HG02759 (cell line): ENCODE measurements at regions not wholly inside any gene's neighbourhood (a gene's known extent, or its start where the extent isn't known, plus 50 kb on each side); places are given as distances from the start of the nearest gene placed in this dataset.

Experiments
- ATAC-seq: cut with Tn5 transposase; IDR thresholded peaks from one replicate; pipeline ENCODE4 v1.9.1; 2021; ENCODE audit warnings: mild to moderate bottlenecking, moderate library complexity; ENCODE audit not compliant: unreplicated experiment

- ATAC-seq: no peak
Measured at GRCh38 chr2:185891403-185891802, 152.8 kb downstream of the FSIP2 start.

- ATAC-seq: no peak
Measured at GRCh38 chr2:185891804-185892411, 153.3 kb downstream of the FSIP2 start.

- no peak for ATAC-seq
Measured at GRCh38 chr2:185892484-185892883, 153.9 kb downstream of the FSIP2 start.

- ATAC-seq: no peak
Measured at GRCh38 chr2:185894223-185894622, 155.6 kb downstream of the FSIP2 start.

- ATAC-seq: no peak
Measured at GRCh38 chr2:185895828-185896693, 157.5 kb downstream of the FSIP2 start.

- ATAC-seq: no peak
Measured at GRCh38 chr2:185899366-185899765, 160.8 kb downstream of the FSIP2 start.

GRCh38 chr2:185919155-185919554, 180.6 kb downstream of the FSIP2 start:
- ATAC-seq: no peak

- no peak for ATAC-seq
Measured at GRCh38 chr2:185921048-185921756, 182.6 kb downstream of the FSIP2 start.

- ATAC-seq: no peak
Measured at GRCh38 chr2:185934232-185934631, 195.6 kb downstream of the FSIP2 start.

- no peak for ATAC-seq
Measured at GRCh38 chr2:185939858-185940257, 201.3 kb downstream of the FSIP2 start.

GRCh38 chr2:185942855-185943254, 204.3 kb downstream of the FSIP2 start:
- no peak for ATAC-seq

- ATAC-seq: no peak
Measured at GRCh38 chr2:185947722-185948121, 209.1 kb downstream of the FSIP2 start.

- no peak for ATAC-seq
Measured at GRCh38 chr2:185952100-185952499, 213.5 kb downstream of the FSIP2 start.

- no peak for ATAC-seq
Measured at GRCh38 chr2:185954389-185954788, 215.8 kb downstream of the FSIP2 start.

GRCh38 chr2:185955050-185955449, 216.4 kb downstream of the FSIP2 start:
- no peak for ATAC-seq

GRCh38 chr2:185967335-185967734, 228.7 kb downstream of the FSIP2 start:
- no peak for ATAC-seq

GRCh38 chr2:185970148-185970852, 231.7 kb downstream of the FSIP2 start:
- no peak for ATAC-seq

- ATAC-seq: no peak
Measured at GRCh38 chr2:185978634-185979407, 240.2 kb downstream of the FSIP2 start.

GRCh38 chr2:185979546-185980071, 241.0 kb downstream of the FSIP2 start:
- no peak for ATAC-seq

GRCh38 chr2:185980944-185981343, 242.3 kb downstream of the FSIP2 start:
- no peak for ATAC-seq
